Peyer's patch (tissue), 4 donors: ENCODE measurements at regions not wholly inside any gene's neighbourhood (a gene's known extent, or its start where the extent isn't known, plus 50 kb on each side); places are given as distances from the start of the nearest gene placed in this dataset.
"Not testable (repeated sequence)": the region's sequence is repeated elsewhere in the genome, so short reads cannot be mapped to it uniquely, and the experiment has no call there.

ENCODE experiments used
- DNase-seq, 3 donors: peaks; one replicate each; pipeline ENCODE4 v3.0.0-alpha.2; 2017 to 2019
- H3K27ac ChIP-seq, 4 donors: fragments of 200-600 bp; sonication (generic); one replicate each; pipeline ENCODE4 v1.5.1; 2016 to 2019
- H3K27me3 ChIP-seq, 2 donors: fragments of 200-600 bp; sonication (generic); one replicate each; pipeline ENCODE4 v1.5.1; 2019
- H3K36me3 ChIP-seq, 3 donors: fragments of 200-600 bp; sonication (generic); one replicate each; pipeline ENCODE4 v1.5.1; 2016 to 2019
- H3K4me1 ChIP-seq, 4 donors: fragments of 200-600 bp; sonication (generic); one replicate each; pipeline ENCODE4 v1.5.1; 2016 to 2019
- H3K4me3 ChIP-seq, 4 donors: fragments of 200-600 bp; sonication (generic); 1 replicate in 3 of 4; 2 replicates in 1 of 4; pipeline ENCODE4 v1.5.1; 2016 to 2019; ENCODE audit warnings: mild to moderate bottlenecking in 1 of 4
- H3K9me3 ChIP-seq, 4 donors: fragments of 200-600 bp; sonication (generic); one replicate each; pipeline ENCODE4 v1.5.1; 2016 to 2019; ENCODE audit warnings: mild to moderate bottlenecking in 1 of 4
- CTCF ChIP-seq, 6 experiments: fragments of 450-650 bp in 4 of 6; fragments of 200-600 bp in 2 of 6; sonication (generic) in 1 of 6; IDR thresholded peaks; one replicate each; pipeline ENCODE4 v1.5.1; 2017 to 2019; ENCODE audit warnings: antibody characterized with exemption in 6 of 6, mild to moderate bottlenecking in 3 of 6, moderate library complexity in 1 of 6
- POLR2A ChIP-seq, 2 donors: fragments of 450-650 bp; IDR thresholded peaks; one replicate each; pipeline ENCODE4 v1.5.1; 2017; ENCODE audit warnings: antibody characterized with exemption in 2 of 2, mild to moderate bottlenecking in 2 of 2, moderate library complexity in 2 of 2

DNA sequence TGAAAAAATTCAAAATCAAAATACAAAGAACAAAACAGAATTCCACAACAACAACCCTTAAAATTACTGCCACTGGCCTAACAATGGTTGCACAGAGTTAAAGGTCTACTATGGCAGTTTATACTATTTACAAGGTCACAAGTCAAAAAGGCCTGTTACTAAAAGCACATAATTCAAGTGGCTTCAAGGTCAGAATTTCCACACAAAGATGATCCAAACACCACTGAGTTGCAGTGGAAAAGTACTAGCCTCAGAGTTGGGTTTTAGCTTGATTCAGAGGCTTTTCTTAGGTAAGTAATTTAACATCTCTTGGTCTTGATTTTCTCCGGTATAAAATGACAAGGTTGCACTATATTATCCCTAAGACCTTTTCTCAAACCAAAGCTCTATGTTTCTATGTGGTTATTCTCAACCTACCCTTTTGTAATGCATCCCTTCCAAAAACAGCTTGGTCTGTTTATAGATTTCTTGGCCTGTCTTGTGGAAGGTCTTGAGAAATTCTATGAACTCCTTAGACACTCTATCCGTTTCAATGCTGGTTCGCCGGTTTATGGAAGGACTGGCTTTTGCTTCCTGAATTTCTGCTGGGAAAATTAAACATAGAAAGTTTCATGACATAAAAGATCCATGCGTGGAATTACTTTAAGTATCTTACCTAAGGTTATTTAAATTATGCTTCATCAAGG lies 69.5 kb downstream of the MDH2 start:
- not testable (repeated sequence) for H3K27me3 ChIP-seq, H3K27ac ChIP-seq, H3K9me3 ChIP-seq, H3K4me1 ChIP-seq, H3K4me3 ChIP-seq, H3K36me3 ChIP-seq, DNase-seq

DNA sequence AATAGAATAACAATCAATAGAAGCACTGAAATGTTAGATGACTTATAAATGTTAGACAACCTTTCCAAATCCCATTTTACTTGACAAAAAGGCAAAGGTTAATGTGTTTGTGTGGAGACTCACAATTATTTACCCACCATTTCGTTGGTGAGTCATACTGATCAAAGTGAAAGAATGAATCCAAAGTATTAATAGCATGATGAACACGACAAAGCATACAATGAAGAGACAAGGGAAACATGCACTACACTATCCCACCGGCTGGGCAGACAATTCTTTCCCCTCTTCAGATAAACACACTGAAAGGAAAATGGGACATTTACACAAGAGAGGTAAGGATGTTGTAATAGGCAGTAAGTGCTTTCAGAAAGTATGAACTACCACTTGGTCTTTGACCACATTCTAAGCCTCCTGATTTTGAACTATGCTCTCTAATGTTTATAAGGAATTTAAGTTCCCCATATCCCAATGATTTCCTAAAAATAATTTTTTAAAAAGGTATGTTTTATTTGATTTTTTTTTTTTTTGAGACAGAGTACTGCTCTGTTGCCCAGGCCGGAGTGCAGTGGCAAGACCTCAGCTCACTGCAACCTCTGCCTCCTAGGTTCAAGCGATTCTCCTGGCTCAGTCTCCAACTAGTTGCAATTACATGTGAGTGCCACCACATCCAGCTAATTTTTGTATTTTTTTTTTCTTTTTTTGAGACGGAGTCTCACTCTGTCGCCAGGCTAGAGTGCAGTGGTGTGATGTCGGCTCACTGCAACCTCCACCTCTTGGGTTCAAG lies 70.5 kb downstream of the MDH2 start:
- H3K27ac ChIP-seq, H3K27me3 ChIP-seq, H3K9me3 ChIP-seq, DNase-seq, H3K36me3 ChIP-seq, H3K4me1 ChIP-seq, H3K4me3 ChIP-seq: not testable (repeated sequence)

DNA sequence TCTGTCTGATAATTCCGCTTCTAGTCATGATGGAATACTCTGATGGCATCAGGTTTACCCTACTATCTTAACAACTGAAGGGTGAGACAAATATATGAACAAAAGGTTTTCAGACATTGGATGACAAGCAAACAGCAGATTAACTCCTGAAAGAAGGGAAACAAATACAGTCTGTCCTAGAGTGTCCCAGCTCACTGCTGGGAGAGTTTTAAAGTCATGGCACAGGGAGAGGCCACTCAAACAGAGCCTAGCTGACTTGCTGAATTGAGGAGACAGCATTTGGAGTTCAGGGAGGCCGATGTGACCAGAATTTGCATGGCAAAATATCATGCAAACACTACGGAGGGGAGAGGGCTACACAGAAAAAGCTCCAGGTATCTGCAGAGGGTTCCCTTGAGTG lies 73.1 kb downstream of the MDH2 start:
- TF ChIP-seq CTCF (IDR thresholded peaks at IDR 0.05), result no peak
- no peak for TF ChIP-seq POLR2A (IDR thresholded peaks at IDR 0.05)
- no peak for DNase-seq
- Histone ChIP-seq H3K4me1 (no peaks in the 10 kb centered on the region), H3K4me3 (no peak overlapping the region), H3K9me3 (no peaks in the 10 kb centered on the region), H3K36me3 (no peaks in the 10 kb centered on the region), H3K27ac (no peak overlapping the region), H3K27me3 (no peaks in the 10 kb centered on the region)

- no peaks in the 10 kb centered on the region for H3K4me1 ChIP-seq
- H3K27me3 ChIP-seq, result no peaks in the 10 kb centered on the region
- H3K4me3 ChIP-seq, result no peak overlapping the region
- no peak for DNase-seq
- no peaks in the 10 kb centered on the region for H3K9me3 ChIP-seq
- TF ChIP-seq POLR2A (IDR thresholded peaks at IDR 0.05), result no peak
- no peak for TF ChIP-seq CTCF (IDR thresholded peaks at IDR 0.05)
- H3K27ac ChIP-seq, result no peak overlapping the region
- H3K36me3 ChIP-seq, result no peaks in the 10 kb centered on the region
Measured at GRCh38 chr7:76122516-76123239, 74.8 kb downstream of the MDH2 start.

DNA sequence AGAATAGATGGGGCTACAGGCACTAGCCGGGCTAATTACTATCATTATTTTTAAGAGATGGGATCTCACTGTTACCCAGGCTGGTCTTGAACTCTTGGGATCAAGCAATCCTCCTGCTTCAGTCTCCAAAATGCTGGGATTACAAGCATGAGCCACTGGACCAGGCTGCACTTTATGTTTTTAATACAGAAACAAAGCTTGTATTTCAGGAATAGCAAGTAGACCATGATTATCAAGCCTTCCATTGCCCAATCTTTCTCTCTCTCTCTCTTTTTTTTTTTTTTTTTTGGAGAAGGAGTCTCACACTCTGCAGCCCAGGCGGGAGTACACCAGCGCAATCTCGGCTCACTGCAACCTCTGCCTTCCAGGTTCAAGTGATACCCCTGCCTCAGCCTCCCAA lies 75.4 kb downstream of the MDH2 start:
- DNase-seq, result no peak
- Histone ChIP-seq H3K4me1 (no peaks in the 10 kb centered on the region), H3K27ac (no peak overlapping the region), H3K9me3 (no peaks in the 10 kb centered on the region), H3K27me3 (no peaks in the 10 kb centered on the region), H3K36me3 (no peaks in the 10 kb centered on the region), H3K4me3 (no peak overlapping the region)
- TF ChIP-seq CTCF (IDR thresholded peaks at IDR 0.05) (no peak), POLR2A (IDR thresholded peaks at IDR 0.05) (no peak)

- TF ChIP-seq POLR2A (IDR thresholded peaks at IDR 0.05) (no peak), CTCF (IDR thresholded peaks at IDR 0.05) (no peak)
- Histone ChIP-seq H3K27me3 (no peaks in the 10 kb centered on the region), H3K4me3 (no peak overlapping the region), H3K27ac (no peak overlapping the region), H3K4me1 (no peaks in the 10 kb centered on the region), H3K36me3 (no peaks in the 10 kb centered on the region), H3K9me3 (no peaks in the 10 kb centered on the region)
- no peak for DNase-seq
Measured at GRCh38 chr7:76125560-76125959, 76.1 kb upstream of the SRRM3 start.
